HG03280 (cell line): ENCODE measurements at regions not wholly inside any gene's neighbourhood (a gene's known extent, or its start where the extent isn't known, plus 50 kb on each side); places are given as distances from the start of the nearest gene placed in this dataset.

Experiments
- ATAC-seq: cut with Tn5 transposase; IDR thresholded peaks from one replicate; pipeline ENCODE4 v1.9.1; 2021; ENCODE audit warnings: mild to moderate bottlenecking, moderate library complexity; ENCODE audit not compliant: unreplicated experiment

GRCh38 chr4:147401221-147401620 is 79.7 kb upstream of the EDNRA start:
- no peak for ATAC-seq

GRCh38 chr4:147407261-147408045 is 73.4 kb upstream of the EDNRA start:
- no peak for ATAC-seq

- no peak for ATAC-seq
Measured at GRCh38 chr4:147408189-147408588, 72.7 kb upstream of the EDNRA start.

- ATAC-seq = no peak
Measured at GRCh38 chr4:147409350-147409749, 71.5 kb upstream of the EDNRA start.

- no peak for ATAC-seq
Measured at GRCh38 chr4:147418226-147418625, 62.7 kb upstream of the EDNRA start.

GRCh38 chr4:147421456-147421855 is 59.4 kb upstream of the EDNRA start:
- ATAC-seq = no peak

GRCh38 chr4:147423229-147423628 is 57.7 kb upstream of the EDNRA start:
- ATAC-seq = no peak

GRCh38 chr4:147425019-147425418 is 55.9 kb upstream of the EDNRA start:
- ATAC-seq = no peak

- ATAC-seq = no peak
Measured at GRCh38 chr4:147428583-147428982, 52.3 kb upstream of the EDNRA start.

- ATAC-seq = no peak
Measured at GRCh38 chr4:147430111-147430510, 50.8 kb upstream of the EDNRA start.
